GM18861 (cell line): ENCODE measurements at regions not wholly inside any gene's neighbourhood (a gene's known extent, or its start where the extent isn't known, plus 50 kb on each side); places are given as distances from the start of the nearest gene placed in this dataset.
"Not testable (repeated sequence)": the region's sequence is repeated elsewhere in the genome, so short reads cannot be mapped to it uniquely, and the experiment has no call there.

Source experiments
- ATAC-seq: cut with Tn5 transposase; IDR thresholded peaks from one replicate; pipeline ENCODE4 v1.9.1; 2021; ENCODE audit not compliant: unreplicated experiment

DNA sequence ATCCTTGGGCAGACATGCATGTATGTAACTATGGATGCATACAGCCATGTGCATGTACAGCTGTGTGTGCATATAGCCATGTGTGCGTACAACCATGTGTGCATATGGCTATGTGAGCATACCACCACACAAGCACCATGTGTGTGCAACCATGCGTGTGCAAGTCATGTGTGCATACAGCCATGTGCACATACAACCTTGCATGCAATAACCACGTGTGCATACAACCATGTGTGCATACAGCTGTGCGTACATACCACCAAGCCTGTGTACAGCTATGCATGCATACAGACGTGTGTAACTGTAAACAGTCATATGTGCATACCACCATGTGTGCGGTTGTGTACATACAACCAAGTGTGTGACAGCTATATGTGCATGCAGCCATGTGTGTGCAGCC is 186.4 kb downstream of the LAT start:
- not testable (repeated sequence) for ATAC-seq

DNA sequence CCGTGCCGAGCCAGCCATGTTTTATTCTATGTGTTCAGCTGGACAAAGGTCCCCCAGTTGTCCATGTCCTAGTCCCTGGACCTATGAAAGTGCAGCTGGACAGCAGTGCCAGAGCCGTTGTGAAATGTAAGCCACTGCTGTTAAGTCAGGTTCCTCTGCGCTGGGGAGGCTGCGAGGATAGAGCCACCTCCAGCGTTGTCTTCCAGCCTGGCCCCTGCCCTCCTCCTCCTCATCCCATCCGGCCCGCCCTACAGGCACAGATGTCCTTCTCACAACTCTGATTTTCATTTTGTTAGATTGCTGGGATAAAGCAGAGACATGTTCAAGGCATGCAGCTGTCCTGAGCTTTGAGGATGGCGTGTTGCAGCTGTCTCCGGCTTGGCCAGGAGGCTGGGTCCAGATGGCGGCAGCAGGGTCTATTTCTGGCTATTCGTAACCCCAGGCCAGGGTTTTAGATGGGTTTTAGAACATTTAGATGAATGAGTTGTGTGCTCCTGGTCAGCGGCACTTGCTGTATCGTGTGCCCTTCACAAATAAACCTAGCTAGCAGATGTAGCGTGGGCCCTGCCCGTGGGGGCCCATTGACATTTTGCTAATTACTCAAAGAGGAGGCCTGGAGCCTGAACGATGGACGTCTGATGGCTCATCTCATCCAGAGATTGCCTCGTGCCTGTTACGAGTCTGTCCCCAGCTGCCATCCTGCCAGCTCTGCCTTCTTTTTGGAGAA is 185.7 kb downstream of the LAT start:
- not testable (repeated sequence) for ATAC-seq

DNA sequence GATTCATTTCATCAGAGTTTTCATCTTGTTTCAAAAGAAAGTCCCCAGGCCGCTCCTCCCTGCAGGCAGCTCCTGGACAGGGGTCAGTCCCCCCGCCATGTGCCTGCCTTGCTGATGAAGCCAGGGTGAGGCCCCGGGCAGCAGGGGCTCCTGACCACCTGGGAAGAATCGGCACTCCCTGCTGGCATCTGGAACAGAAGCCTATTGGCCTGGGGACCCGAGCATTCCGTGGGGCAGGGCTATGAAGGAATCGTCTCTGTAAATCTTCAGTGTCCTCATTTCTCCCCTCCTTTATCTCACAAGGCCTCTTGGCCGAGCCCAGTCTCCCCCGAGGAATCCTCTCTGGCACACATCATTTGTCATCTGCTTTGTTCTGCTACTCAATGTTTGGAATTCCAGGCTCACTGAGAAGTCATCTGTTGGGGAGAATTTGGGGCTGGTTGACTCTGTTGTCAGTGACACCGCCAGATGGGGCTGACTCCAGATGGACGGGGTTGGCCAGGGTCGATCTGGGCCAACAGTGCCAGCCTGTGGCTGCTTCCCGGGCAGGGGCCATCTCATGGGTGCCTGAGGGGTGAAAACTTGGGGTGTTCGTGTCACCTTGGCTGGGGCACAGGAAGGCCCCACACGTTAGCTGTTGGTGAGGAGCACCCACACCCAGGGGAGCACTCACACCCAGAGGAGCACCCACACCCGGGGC is 184.6 kb downstream of the LAT start:
- ATAC-seq: not testable (repeated sequence)

DNA sequence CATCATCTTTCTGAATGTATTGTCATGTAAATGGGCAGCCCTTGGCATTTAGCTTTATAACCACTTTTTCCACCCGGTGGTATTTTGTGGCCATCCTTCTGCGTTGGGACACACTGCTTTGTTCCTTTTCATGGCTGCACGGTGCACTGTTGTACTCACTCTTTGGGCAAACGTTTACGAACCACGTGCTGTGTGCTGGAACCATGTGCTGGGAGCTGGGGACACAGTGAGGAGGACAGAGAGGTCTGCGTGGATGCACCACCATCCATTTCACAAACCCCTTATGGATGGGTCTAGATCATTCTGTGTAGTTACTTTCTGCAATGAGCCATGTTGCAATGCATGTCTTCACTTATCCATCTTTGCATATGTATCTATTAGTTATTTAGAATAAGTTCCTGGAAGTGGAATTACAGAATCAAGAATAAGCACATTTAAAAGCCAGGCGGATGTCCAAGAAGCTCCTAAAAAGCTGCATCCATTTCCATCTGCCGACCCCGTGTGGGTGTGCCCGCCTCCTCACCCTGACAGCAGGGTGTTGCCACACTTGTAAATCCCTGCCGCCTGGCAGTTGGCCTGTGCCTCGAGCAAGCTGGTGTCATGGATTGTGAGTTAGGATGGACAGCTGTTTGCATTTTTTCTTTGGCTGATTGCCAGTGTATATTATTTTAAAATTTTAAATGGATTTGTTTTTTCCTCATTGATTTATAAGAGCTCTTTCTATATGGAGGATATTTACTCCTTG is 183.8 kb downstream of the LAT start:
- not testable (repeated sequence) for ATAC-seq

DNA sequence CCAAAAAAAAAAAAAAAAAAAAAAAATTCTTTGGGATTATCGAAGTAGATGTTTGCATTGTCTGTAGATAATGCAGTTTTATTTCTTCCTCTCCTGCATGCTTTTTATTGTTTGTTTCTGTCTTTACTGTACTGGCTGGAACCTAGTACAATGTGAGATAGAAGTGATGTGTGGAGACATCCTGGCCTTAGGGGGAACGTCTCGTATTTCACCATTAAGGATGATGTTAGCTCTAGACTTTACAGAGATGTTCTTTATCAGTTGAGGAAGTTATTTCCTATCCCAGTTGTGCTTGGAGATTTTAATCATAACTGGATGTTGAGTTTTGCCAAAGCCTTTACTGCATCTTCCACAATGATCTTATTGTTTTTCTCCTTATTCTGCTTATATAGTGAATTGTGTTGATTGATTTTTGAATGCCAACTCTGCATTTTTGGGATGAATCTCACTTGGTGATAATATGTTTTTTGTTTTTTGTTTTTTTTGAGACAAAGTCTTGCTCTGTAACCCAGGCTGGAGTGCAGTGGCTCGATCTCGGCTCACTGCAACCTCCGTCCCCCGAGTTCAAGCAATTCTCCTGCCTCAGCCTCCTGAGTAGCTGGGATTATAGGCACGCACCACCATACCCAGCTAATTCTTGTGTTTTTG is 179.7 kb downstream of the LAT start:
- ATAC-seq: not testable (repeated sequence)

DNA sequence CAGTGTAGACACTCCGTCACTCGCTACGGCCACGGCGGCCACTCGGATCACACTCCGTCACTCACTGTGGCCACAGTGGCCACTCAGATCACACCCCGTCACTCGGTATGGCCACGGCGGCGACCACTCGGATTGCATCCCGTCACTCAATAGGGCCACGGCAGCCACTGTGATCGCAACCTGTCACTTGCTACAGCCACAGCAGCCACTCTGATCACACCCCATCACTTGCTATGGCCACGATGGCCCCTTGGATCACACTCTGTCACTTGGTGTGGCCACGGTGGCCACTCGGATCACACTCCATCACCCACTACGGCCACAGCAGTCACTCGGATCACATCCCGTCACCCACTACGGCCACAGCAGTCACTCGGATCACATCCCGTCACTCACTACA is 175.3 kb downstream of the LAT start:
- ATAC-seq: not testable (repeated sequence)

DNA sequence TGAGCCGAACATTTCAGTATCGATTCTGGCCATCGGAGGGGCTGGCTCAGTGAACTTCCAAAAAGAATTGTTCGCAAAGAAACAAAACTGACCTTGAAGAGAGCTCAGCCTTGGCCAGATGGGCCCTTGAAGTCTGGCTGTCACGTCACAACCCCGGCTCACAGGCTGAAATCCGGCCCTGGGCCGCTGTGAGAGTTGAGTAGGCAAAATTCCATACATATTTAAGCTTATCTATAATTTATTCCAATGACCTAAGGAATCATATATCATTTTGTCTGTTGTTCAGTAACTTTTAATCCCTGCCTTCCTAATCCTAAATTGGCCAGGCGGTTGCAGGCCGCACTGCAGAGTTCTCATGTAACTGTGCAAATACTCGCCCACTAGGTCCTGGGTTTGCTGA is 174.8 kb downstream of the LAT start:
- ATAC-seq: not testable (repeated sequence)

DNA sequence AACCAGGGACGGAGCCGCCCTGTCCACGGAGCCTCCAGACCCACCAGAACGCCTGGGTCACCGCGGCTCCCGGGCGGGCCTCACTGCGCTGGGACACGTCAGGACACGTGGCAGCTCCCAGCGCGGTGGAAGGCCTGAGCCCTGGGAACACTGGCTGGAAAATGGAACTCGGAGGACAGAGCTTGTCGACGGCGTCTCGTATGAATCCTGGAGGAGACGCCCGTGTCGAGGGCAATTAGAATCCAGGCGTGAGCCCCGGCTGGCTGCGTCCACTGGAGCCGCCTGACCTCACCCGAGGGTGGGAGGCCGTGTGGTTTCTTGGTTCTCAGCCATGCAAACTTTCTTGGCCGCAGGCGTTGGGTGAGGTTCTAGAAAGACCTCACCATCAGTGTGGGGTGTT is 173.9 kb downstream of the LAT start:
- ATAC-seq: no peak

DNA sequence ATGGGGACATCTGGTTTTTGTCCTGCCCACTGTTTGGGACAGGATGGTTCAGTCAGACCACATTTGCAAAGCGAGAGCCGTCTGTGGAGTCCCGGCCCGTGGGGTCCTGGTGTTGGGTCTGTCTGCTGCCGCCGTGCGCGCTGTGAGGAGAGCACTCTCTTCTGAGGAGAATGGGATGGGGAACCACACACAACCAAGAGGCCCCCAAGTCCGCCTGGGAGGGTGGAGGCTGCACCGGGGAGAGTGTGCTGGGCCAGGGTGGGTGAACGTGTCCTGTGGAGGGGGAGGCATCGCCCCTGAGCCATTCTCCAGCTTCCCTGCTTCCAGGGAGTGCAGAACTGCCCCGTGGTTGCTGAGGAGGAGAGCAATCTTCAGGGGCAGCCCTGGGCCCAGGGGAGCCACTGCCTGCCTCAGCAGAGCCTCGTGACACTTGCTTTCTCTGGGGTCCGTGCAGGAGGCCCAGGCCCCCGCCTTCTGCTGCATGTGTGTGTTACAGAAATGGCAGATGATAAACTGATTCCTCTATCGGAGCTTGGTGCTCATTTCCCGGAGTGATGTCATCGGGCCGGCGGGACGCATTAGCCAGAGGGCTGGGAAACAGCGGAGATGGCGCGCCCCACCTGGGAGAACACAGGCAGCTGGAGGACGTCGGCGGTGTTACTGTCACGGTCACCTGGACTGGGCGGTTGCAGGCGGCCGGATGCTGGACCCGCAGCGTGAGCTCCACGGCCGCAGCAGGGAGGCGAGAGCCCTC is 173.4 kb downstream of the LAT start:
- not testable (repeated sequence) for ATAC-seq

DNA sequence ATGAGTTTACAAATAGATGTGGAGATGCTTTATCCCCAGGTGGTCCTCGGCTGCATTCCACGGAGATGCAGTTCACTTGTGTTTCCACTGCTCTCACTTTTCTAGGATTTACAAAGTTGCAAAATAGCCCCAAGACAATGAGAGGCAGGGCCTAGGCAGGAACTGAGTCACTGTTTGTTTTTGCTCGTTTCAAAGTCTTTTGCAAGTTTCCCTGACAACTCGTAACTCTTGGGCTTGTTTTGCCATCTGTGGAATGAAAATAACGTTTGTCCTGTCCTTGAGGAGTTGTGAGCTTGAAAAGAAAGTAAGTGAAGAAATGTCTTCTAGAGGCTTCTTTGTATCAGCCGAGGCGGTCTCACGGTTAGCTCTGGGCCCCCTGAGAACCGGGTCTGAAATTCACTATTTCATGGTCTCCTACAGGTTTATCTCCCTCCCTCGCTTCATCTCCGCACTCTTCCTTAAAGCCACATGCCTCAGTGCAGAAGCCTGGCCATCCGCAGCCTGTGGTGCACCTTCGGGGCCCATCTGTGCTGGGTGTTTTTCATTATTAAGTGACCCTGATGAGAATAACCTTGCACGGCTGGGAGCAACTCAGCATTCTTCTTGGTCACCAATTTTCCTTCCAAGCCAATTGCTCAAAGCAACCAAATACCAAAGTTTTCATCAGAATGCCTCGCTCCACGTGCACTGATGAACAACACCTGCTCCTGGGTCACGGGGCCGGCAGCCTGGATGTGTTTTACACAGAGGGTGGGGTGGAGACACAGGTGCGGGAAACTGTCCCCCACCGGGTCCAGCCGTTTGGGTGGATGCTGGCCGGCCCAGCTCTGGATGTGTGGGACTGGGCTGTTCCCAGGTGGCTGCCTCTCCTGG is 172.4 kb downstream of the LAT start:
- not testable (repeated sequence) for ATAC-seq

DNA sequence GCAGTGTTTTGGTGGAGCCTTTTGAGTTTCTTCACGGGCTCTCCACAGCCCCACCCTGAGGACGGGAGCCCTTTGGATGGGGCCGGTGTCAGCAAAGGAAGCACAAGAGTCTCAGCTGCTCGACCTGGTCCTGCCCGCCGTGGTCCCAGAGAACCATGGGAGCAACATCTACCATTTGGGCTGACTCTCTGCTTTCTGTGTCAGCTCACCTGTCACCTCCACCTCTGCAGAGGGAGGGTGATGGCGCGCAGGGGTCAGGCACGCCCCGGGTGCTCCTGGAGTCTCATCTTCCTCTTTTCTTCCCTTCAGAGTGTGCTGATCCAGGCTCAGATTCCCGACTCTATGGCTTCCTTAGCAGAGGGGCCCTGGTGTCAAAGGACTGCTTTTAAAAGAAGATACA is 171.7 kb downstream of the LAT start:
- ATAC-seq: no peak

DNA sequence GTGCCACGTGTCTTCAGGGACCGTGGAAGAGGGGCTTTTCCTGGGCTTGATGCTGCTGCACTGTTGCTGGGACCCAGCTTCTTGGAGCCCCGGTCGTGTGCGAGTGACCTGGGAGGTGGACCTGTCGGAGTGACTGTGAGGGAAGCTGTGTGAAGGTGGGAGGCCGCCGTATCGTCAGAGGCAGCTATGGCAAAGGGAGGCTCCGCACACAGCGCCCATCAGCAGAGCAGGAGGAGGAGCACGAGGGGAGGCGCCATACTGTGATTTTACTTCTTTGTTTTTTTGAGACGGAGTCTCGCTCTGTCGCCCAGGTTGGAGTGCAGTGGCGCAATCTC is 171.0 kb downstream of the LAT start:
- ATAC-seq: not testable (repeated sequence)

DNA sequence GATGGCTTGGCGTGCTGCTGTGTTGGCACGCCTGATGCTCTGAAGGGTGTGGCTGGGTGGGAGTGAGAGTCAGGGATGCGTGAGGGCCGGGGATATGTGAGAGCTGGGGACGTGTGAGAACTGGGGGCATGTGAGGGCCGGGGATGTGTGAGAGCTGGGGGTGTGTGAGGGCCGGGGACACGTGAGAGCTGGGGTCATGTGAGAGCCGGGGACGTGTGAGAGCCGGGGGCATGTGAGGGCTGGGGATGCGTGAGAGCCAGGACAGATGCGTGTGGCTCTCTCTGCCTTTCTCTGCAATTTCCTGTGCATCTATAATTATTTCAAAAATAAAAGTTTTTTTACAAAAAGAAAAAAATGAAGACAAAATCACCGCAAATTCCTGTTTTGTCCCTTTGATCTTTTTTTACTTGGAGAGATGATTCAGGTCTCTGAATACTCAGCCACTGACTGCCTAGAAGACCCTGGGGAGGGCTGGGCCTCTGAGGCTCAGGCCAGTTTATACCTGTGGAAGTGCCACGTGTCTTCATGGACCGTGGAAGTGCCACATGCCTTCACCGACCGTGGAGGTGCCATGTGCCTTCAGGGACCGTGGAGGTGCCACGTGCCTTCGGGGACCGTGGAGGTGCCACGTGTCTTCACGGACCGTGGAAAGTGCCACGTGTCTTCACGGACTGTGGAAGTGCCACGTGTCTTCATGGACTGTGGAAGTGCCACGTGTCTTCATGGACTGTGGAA is 170.4 kb downstream of the LAT start:
- ATAC-seq: not testable (repeated sequence)

DNA sequence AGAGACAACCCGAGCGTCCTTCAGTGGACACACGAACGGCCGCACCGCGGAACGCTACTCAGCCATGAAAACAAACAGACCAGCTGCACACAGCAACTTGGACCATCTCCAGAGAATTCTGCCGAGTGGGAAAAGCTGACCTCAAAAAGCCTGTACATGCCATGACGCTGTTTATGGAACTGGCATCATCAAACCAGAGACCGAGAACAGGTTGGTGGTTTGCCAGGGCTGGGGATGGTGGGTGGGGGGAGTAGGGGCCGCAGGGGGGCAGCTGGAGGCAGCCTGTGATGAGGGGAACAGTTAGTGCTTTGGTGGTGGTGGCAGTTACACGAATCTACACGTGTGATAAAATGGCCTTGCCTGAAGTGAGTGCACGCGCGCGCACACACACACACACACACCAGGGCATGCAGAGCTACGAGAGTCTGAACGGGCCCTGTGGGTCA is 169.8 kb downstream of the LAT start:
- ATAC-seq: no peak

DNA sequence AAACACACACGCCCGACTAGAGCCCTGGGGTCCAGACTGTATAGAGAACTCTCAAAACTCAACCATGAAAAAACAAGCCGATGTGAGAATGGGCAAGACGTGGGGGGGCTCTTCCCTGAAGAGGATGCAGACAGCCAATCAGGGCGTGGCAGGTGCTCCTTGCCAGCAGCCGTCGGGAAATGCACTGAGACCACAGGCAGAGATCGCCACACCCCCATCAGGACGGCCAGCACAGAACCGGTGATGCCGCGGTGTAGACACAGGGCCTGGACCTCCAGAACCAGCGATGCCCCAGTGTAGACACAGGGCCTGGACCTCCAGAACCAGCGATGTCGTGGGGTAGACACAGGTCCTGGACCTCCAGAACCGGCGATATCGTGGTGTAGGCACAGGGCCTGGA is 169.2 kb downstream of the LAT start:
- ATAC-seq: no peak

DNA sequence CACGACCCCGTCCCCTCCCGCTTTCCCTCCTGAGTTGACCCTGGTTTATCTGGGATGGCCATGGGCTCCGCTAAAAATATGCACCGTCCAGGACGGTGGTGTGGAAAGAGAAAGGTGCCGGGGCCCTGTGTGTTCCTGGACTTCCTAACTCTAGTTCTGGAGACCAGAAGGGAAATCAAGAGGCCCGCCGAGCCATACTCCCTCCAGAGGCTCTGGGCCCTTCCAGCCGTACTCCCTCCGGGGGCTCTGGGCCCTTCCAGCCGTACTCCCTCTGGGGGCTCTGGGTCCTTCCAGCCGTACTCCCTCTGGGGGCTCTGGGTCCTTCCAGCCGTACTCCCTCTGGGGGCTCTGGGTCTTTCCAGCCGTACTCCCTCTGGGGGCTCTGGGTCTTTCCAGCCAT is 168.5 kb downstream of the LAT start:
- ATAC-seq: not testable (repeated sequence)

DNA sequence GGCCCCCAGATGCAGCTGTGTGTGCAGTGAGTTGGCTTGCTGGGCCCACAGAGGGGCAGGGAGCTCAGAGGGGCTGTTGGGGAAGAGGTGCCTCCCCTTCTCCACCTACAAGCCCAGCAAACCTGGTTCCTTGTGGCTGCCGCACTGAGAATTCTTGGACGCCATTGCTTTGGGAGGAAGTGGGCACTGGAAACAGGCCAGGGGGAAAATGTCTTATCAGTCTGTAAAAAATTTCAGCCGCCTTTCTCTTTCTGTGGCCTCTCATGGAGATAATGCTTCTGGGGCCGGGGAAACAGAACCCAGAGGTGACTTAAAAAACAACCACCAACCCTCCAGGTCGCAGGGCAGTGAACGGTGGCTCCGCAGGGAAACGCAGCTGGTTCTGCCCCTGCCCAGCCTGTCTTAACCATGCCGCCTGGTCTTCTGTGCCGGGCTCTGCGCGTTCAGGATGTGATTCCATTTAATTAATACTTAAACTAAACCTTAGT is 167.7 kb downstream of the LAT start:
- ATAC-seq: not testable (repeated sequence)

DNA sequence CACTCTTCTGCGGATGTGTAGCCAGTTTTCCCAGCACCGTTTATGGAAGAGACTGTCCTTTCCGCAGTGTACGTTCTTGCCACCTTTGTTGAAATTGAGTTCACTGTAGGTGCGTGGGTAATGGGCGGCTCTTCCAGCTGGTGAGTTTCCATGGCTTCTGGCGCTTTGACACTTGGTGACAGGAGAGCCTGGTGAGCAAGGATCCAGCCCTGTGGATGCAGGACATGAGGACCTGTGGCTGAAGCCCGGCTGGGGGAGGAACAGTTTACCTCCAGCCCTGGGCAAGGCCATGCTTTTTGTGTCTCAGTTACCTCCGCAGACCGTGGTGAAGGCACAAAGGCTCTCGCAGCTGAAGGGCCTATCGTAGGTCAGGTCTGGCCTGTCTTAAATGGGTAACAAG is 166.5 kb downstream of the LAT start:
- ATAC-seq: no peak

DNA sequence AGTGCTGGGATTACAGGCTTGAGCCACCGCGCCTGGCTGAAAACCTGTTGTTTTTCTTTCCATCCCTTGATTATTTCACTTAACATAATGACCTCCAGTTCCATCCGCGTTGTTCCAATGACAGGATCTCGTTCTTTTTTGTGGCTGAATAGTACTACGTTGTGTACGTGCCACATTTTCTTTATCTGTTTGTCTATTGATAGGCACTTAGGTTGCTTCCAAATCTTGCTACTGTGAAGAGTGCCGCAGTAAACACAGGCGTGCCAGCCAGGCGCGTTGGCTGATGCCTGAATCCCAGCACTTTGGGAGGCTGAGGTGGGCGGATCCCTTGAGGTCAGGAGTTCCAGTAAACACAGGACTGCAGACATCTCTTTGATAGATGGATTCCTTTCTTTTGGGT is 165.1 kb downstream of the LAT start:
- not testable (repeated sequence) for ATAC-seq
